MCF 10A (cell line): ENCODE measurements at regions not wholly inside any gene's neighbourhood (a gene's known extent, or its start where the extent isn't known, plus 50 kb on each side); places are given as distances from the start of the nearest gene placed in this dataset.
"Not testable (repeated sequence)": the region's sequence is repeated elsewhere in the genome, so short reads cannot be mapped to it uniquely, and the experiment has no call there.

Experiments used
- BruUV-seq: library from RNA; stranded (reverse); fragments of 400-500 nt; replicated peaks from 2 replicates; lab custom pipeline; 2021; lab: Mats Ljungman, UMichigan
- CTCF ChIA-PET: fragments of 300-600 bp; sonication (Branson Sonifier 250); formaldehyde crosslinking; extraction: SDS; loops from one replicate; lab custom pipeline; 2021; ENCODE audit warnings: antibody characterized with exemption, inconsistent platforms; lab: Yijun Ruan, JAX
- POLR2A ChIA-PET: fragments of 300-600, 350-650 bp; sonication (Branson Sonifier 250); formaldehyde crosslinking; extraction: SDS; loops from one replicate; lab custom pipeline; 2020; ENCODE audit warnings: antibody characterized with exemption, inconsistent platforms; lab: Yijun Ruan, JAX
- DNase-seq: peaks from one replicate; pipeline ENCODE4 v3.0.0-alpha.2; 2018; ENCODE audit not compliant: unreplicated experiment
- H3K27ac Mint-ChIP-seq: one replicate; pipeline ENCODE4 v1.8.0; 2022; ENCODE audit warnings: mild to moderate bottlenecking, low read depth, mixed read lengths; ENCODE audit not compliant: unreplicated experiment
- H3K27me3 Mint-ChIP-seq: one replicate; pipeline ENCODE4 v1.8.0; 2022; ENCODE audit warnings: mixed read lengths; ENCODE audit not compliant: insufficient read depth, unreplicated experiment
- H3K36me3 Mint-ChIP-seq: one replicate; pipeline ENCODE4 v1.8.0; 2022; ENCODE audit warnings: mild to moderate bottlenecking, moderate library complexity, mixed read lengths; ENCODE audit not compliant: insufficient read depth, unreplicated experiment
- H3K4me1 Mint-ChIP-seq: one replicate; pipeline ENCODE4 v1.8.0; 2022; ENCODE audit warnings: mixed read lengths; ENCODE audit not compliant: insufficient read depth, unreplicated experiment
- H3K4me3 Mint-ChIP-seq: one replicate; pipeline ENCODE4 v1.8.0; 2022; ENCODE audit warnings: mild to moderate bottlenecking, moderate library complexity, mixed read lengths; ENCODE audit not compliant: unreplicated experiment
- H3K9me3 Mint-ChIP-seq: one replicate; pipeline ENCODE4 v1.8.0; 2022; ENCODE audit warnings: mixed read lengths; ENCODE audit not compliant: unreplicated experiment
- intact Hi-C: fragments of 100-400 bp; cut with micrococcal nuclease; formaldehyde crosslinking; loops from 2 replicates; pipeline ENCODE4 v1.14.1; 2022

DNA sequence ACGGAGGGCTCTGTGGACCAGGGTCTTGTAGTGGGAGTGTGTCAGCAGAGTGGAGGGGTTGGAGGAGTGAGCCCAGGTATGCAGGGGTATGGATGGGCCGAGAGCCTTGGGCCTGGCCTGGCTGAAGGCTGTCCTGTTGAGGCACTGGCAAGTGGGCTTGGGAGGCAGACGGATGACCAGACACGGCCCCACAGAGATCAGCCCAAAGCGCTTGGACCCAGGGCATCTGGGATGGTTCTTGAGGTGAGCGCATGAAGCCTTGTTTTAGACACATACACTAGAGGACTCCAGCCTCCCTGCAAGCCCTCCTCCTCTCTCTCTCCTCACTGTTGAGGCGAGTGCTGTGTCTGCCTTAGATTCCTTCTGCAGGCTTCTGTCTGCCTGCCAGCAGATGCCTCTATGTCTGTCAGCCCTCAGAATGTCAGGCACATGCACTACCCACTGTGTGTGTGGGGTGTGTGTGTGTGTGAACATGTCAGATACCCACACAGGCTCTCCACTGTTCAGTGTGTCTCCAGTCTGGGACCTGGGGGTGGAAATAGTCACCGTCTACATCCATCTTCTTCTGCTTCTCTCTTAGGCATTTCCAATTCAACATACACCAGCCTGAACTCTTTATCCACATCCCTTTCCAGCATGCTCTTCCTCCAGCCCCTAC, 218.0 kb upstream of the PLGLB1 start:
- intact Hi-C loops, H3K27me3 Mint-ChIP-seq, H3K9me3 Mint-ChIP-seq, H3K4me1 Mint-ChIP-seq, POLR2A ChIA-PET, H3K27ac Mint-ChIP-seq, H3K36me3 Mint-ChIP-seq, H3K4me3 Mint-ChIP-seq, DNase-seq, CTCF ChIA-PET, BruUV-seq: not testable (repeated sequence)

GRCh38 chr2:87246066-87246717, 224.5 kb upstream of the PLGLB1 start:
- BruUV-seq, H3K9me3 Mint-ChIP-seq, H3K4me3 Mint-ChIP-seq, DNase-seq, H3K4me1 Mint-ChIP-seq, H3K36me3 Mint-ChIP-seq, intact Hi-C loops, H3K27ac Mint-ChIP-seq, CTCF ChIA-PET, POLR2A ChIA-PET, H3K27me3 Mint-ChIP-seq: not testable (repeated sequence)

DNA sequence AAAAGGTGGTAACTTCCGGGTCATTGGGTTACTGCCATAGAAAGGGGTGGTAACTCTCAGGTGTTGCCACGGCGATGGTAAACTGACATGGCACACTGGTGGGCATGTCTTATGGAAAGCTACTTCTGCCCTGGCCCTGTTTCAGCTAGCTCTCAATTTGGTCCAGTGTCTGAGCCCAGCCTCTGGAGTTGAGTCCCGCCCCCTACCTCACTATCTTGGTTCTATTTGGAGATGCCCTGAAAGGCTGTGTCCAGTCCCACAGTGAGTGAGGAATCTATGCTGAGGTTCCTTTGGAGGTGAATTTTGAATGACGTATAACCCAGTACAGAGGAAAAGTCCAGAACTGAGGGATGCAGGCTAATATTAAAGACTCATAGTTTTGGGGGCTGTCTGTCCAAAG, 230.4 kb upstream of the PLGLB1 start:
- DNase-seq, H3K4me1 Mint-ChIP-seq, BruUV-seq, H3K27ac Mint-ChIP-seq, H3K4me3 Mint-ChIP-seq, H3K9me3 Mint-ChIP-seq, intact Hi-C loops, CTCF ChIA-PET, H3K27me3 Mint-ChIP-seq, POLR2A ChIA-PET, H3K36me3 Mint-ChIP-seq: not testable (repeated sequence)

- CTCF ChIA-PET, H3K27me3 Mint-ChIP-seq, BruUV-seq, H3K9me3 Mint-ChIP-seq, H3K4me1 Mint-ChIP-seq, H3K36me3 Mint-ChIP-seq, H3K27ac Mint-ChIP-seq, intact Hi-C loops, DNase-seq, POLR2A ChIA-PET, H3K4me3 Mint-ChIP-seq: not testable (repeated sequence)
These were observed 232.9 kb upstream of the PLGLB1 start for GRCh38 chr2:87254562-87254961.

DNA sequence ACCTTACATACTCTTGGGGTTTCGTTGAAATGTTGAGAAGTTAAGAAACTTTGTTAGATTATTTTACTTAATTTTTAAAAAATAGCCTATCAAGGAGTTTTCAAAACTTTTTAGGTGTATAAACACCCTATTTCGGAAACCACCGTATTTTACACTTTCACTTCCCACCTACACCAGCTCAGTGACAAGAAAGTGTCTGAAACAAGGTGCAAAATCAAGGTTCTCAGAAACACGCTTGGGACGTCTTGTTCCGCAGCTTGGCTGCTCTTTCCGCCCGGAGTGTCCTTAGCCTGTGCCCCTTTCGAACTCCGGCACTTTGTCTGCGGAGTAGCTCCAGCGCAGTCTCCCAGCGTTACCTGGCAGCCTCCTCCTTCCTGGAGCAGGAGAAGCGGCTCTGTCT, 233.8 kb upstream of the PLGLB1 start:
- H3K36me3 Mint-ChIP-seq, H3K27ac Mint-ChIP-seq, intact Hi-C loops, H3K4me1 Mint-ChIP-seq, CTCF ChIA-PET, H3K4me3 Mint-ChIP-seq, DNase-seq, POLR2A ChIA-PET, BruUV-seq, H3K9me3 Mint-ChIP-seq, H3K27me3 Mint-ChIP-seq: not testable (repeated sequence)

DNA sequence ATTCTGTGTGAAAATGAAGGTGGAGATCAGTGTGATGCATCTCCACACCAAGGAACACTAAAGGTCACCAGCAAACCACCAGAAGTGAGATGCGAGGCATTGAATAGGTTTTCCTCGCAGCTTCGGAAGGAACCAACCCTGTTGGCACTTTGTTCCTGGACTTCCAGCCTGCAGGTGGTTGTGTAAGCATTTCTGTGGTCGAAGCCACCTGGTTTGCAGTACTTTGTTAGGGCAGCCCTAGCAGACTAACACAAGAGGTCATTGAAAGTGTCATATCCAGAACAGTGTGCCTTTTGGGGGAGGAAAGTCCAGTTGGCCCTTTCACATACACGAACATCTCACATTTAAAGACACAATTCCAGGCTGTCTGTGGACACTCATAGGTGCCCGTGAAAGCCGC, 237.2 kb upstream of the PLGLB1 start:
- H3K27ac Mint-ChIP-seq, H3K9me3 Mint-ChIP-seq, H3K36me3 Mint-ChIP-seq, BruUV-seq, H3K27me3 Mint-ChIP-seq, CTCF ChIA-PET, DNase-seq, intact Hi-C loops, H3K4me1 Mint-ChIP-seq, POLR2A ChIA-PET, H3K4me3 Mint-ChIP-seq: not testable (repeated sequence)

- H3K4me1 Mint-ChIP-seq, H3K4me3 Mint-ChIP-seq, DNase-seq, H3K27ac Mint-ChIP-seq, BruUV-seq, CTCF ChIA-PET, H3K9me3 Mint-ChIP-seq, H3K27me3 Mint-ChIP-seq, POLR2A ChIA-PET, intact Hi-C loops, H3K36me3 Mint-ChIP-seq: not testable (repeated sequence)
These were observed 240.6 kb upstream of the PLGLB1 start for GRCh38 chr2:87262184-87262702.

GRCh38 chr2:87263868-87264518, 242.3 kb upstream of the PLGLB1 start:
- H3K36me3 Mint-ChIP-seq, H3K9me3 Mint-ChIP-seq, CTCF ChIA-PET, H3K27ac Mint-ChIP-seq, intact Hi-C loops, BruUV-seq, H3K4me1 Mint-ChIP-seq, H3K27me3 Mint-ChIP-seq, DNase-seq, H3K4me3 Mint-ChIP-seq, POLR2A ChIA-PET: not testable (repeated sequence)

- H3K4me1 Mint-ChIP-seq, H3K27me3 Mint-ChIP-seq, H3K4me3 Mint-ChIP-seq, H3K9me3 Mint-ChIP-seq, H3K27ac Mint-ChIP-seq, intact Hi-C loops, BruUV-seq, DNase-seq, POLR2A ChIA-PET, CTCF ChIA-PET, H3K36me3 Mint-ChIP-seq: not testable (repeated sequence)
These were observed 253.5 kb upstream of the PLGLB1 start for GRCh38 chr2:87275192-87275591.
